Keratinocyte (primary cell): ENCODE measurements at regions not wholly inside any gene's neighbourhood (a gene's known extent, or its start where the extent isn't known, plus 50 kb on each side); places are given as distances from the start of the nearest gene placed in this dataset.

Experiments used
- DNase-seq: peaks from one replicate; pipeline ENCODE4 v3.0.0-alpha.2; 2011; ENCODE audit warnings: low read depth, missing footprints, low spot score
- FAIRE-seq: peaks from 2 replicates; lab custom pipeline; 2011; peaks lifted over from hg19 to GRCh38; lab: Jason Lieb, UNC
- H2AFZ ChIP-seq: 2 replicates; pipeline ENCODE4 v1.6.0; 2012; ENCODE audit warnings: low read length, control low read depth, inconsistent platforms; ENCODE audit not compliant: control insufficient read depth
- H3K27ac ChIP-seq: 2 replicates; pipeline ENCODE4 v1.5.1; 2011; ENCODE audit warnings: low read length; ENCODE audit not compliant: control insufficient read depth, insufficient read depth
- H3K27me3 ChIP-seq: 3 replicates; pipeline ENCODE4 v1.6.0; 2011; ENCODE audit warnings: low read length; ENCODE audit not compliant: control insufficient read depth, insufficient read depth; ENCODE audit errors: extremely low read depth
- H3K36me3 ChIP-seq, 2 experiments: 2 replicates in 1 of 2; 3 replicates in 1 of 2; pipeline ENCODE4 v1.5.1; 2011; ENCODE audit warnings: low read length in 2 of 2, mild to moderate bottlenecking in 1 of 2; ENCODE audit not compliant: control insufficient read depth in 2 of 2, insufficient read depth in 2 of 2; ENCODE audit errors: extremely low read depth in 1 of 2
- H3K4me1 ChIP-seq: 3 replicates; pipeline ENCODE4 v1.5.1; 2011; ENCODE audit warnings: low read length; ENCODE audit not compliant: control insufficient read depth, insufficient read depth; ENCODE audit errors: extremely low read depth
- H3K4me2 ChIP-seq: 3 replicates; pipeline ENCODE4 v1.6.0; 2011; ENCODE audit warnings: low read depth, low read length; ENCODE audit not compliant: control insufficient read depth, insufficient read depth; ENCODE audit errors: extremely low read depth
- H3K4me3 ChIP-seq, 3 experiments: fragments of 200-600 bp in 1 of 3; sonication (generic) in 1 of 3; 2 replicates in 2 of 3; 3 replicates in 1 of 3; pipeline ENCODE4 v1.5.1; 2011 to 2016; ENCODE audit warnings: low read length in 3 of 3, mild to moderate bottlenecking in 3 of 3, control low read depth in 2 of 3, inconsistent platforms in 1 of 3, low read depth in 1 of 3, mixed read lengths in 1 of 3, mixed run types in 1 of 3, moderate library complexity in 1 of 3; ENCODE audit not compliant: control insufficient read depth in 2 of 3, insufficient read depth in 2 of 3; ENCODE audit errors: extremely low read depth in 1 of 3
- H3K79me2 ChIP-seq: 2 replicates; pipeline ENCODE4 v1.6.0; 2012; ENCODE audit warnings: low read length; ENCODE audit not compliant: control insufficient read depth, insufficient read depth
- H3K9ac ChIP-seq: 3 replicates; pipeline ENCODE4 v1.6.0; 2011; ENCODE audit warnings: low read length; ENCODE audit not compliant: control insufficient read depth, insufficient read depth; ENCODE audit errors: extremely low read depth
- H3K9me1 ChIP-seq: 3 replicates; pipeline ENCODE4 v1.6.0; 2011; ENCODE audit warnings: low read length; ENCODE audit not compliant: control insufficient read depth, insufficient read depth; ENCODE audit errors: extremely low read depth
- H3K9me3 ChIP-seq: 2 replicates; pipeline ENCODE4 v1.5.1; 2012; ENCODE audit warnings: low read depth, low read length; ENCODE audit not compliant: control insufficient read depth
- H4K20me1 ChIP-seq: 3 replicates; pipeline ENCODE4 v1.6.0; 2011; ENCODE audit warnings: low read length; ENCODE audit not compliant: control insufficient read depth, insufficient read depth; ENCODE audit errors: extremely low read depth
- EZH2 ChIP-seq: IDR thresholded peaks from one replicate; pipeline ENCODE4 v1.6.1; 2012; ENCODE audit warnings: inconsistent platforms, mild to moderate bottlenecking, low read length, moderate library complexity
- dilution Hi-C: fragments of 300-500 bp; cut with MboI; formaldehyde crosslinking; loops from one replicate; pipeline ENCODE4 v1.7.0; 2020; ENCODE audit warnings: low sequenced_read_pairs; ENCODE audit not compliant: extremely low pct_ligation_motif_present
- TF ChIP-seq, protein P1 (sequence below), 3 experiments: IDR thresholded peaks in 1 of 3; conservative IDR thresholded peaks in 1 of 3; optimal IDR thresholded peaks in 1 of 3; 2 replicates in 2 of 3; 3 replicates in 1 of 3; pipeline versions ENCODE3 to v1.5.1; 2011; ENCODE audit warnings: low read length in 3 of 3, mild to moderate bottlenecking in 3 of 3, moderate library complexity in 2 of 3, control low read depth in 1 of 3, inconsistent platforms in 1 of 3; ENCODE audit not compliant: insufficient read depth in 2 of 3; ENCODE audit errors: extremely low read depth in 1 of 3

DNA sequence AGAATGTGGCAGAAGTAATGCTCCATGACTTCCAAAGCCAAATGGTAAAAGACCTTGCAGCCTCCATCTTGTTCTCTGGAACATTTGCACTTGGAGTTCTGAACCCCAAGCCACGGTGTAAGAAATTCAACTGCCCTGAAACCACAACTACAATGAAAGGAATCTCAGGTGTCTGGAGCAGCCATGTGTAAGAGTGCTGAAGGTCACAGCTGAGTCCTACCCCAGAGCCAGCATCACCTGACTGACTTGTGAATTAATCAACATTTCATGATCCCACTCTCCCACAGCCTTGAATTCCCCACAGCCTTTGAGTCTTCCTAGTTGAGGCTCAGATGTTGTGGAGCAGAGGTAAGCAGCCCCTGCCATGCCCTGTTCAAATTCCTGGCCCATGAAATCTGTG lies 192.8 kb upstream of the CAMK1G start:
- Histone ChIP-seq H3K9ac (no peak overlapping the region), H3K4me3 (no peak overlapping the region), H3K36me3 (no peaks in the 10 kb centered on the region), H3K27me3 (no peaks in the 10 kb centered on the region), H3K27ac (peak overlapping the region; percentile 98), H3K4me1 (peaks cover 61% of the 10 kb centered on the region), H3K4me2 (no peak overlapping the region), H3K9me3 (no peaks in the 10 kb centered on the region), H3K9me1 (peaks cover 2% of the 10 kb centered on the region), H2AFZ (no peak overlapping the region), H4K20me1 (no peaks in the 10 kb centered on the region), H3K79me2 (no peaks in the 10 kb centered on the region)
- dilution Hi-C loops: no loop called here
- TF ChIP-seq, protein P1, sequence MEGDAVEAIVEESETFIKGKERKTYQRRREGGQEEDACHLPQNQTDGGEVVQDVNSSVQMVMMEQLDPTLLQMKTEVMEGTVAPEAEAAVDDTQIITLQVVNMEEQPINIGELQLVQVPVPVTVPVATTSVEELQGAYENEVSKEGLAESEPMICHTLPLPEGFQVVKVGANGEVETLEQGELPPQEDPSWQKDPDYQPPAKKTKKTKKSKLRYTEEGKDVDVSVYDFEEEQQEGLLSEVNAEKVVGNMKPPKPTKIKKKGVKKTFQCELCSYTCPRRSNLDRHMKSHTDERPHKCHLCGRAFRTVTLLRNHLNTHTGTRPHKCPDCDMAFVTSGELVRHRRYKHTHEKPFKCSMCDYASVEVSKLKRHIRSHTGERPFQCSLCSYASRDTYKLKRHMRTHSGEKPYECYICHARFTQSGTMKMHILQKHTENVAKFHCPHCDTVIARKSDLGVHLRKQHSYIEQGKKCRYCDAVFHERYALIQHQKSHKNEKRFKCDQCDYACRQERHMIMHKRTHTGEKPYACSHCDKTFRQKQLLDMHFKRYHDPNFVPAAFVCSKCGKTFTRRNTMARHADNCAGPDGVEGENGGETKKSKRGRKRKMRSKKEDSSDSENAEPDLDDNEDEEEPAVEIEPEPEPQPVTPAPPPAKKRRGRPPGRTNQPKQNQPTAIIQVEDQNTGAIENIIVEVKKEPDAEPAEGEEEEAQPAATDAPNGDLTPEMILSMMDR (optimal IDR thresholded peaks at IDR 0.05 in 1 of 3, IDR thresholded peaks at IDR 0.05 in 1 of 3, conservative IDR thresholded peaks at IDR 0.05 in 1 of 3; ENCODE audit: extremely low read depth in 1 of 3, insufficient read depth in 2 of 3, low read length in 3 of 3): no peak
- no peak for TF ChIP-seq EZH2
- no peak for FAIRE-seq
- no peak for DNase-seq

DNA sequence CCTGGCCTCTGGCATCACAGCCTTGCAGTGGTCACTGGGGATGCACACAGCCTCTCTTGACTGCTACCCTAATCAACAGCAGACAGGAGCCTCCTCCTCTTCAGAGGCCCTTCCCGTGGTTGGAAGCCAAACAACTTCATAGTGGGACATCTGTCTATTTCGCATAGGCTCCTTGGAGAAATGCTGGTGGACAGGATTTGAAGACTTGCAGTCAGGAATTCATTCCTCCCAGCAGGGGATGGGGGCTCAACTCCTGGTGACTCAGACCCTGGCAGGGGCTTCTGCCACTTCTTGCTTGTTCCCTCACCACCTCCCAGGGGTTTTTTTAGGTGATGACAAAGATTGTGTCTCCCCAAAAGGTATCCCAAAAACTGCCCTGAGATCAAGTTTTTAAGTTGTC lies 191.7 kb upstream of the CAMK1G start:
- DNase-seq: no peak
- no peaks in the 10 kb centered on the region for H3K9me3 ChIP-seq
- no peak for FAIRE-seq
- H3K4me1 ChIP-seq: peaks cover 61% of the 10 kb centered on the region
- H3K27ac ChIP-seq: no peak overlapping the region
- H3K36me3 ChIP-seq: no peaks in the 10 kb centered on the region
- no peaks in the 10 kb centered on the region for H3K79me2 ChIP-seq
- dilution Hi-C loops: no loop called here
- H3K27me3 ChIP-seq: no peaks in the 10 kb centered on the region
- H3K4me3 ChIP-seq: no peak overlapping the region
- H3K4me2 ChIP-seq: no peak overlapping the region
- no peaks in the 10 kb centered on the region for H4K20me1 ChIP-seq
- peaks cover 2% of the 10 kb centered on the region for H3K9me1 ChIP-seq
- H2AFZ ChIP-seq: no peak overlapping the region
- no peak overlapping the region for H3K9ac ChIP-seq
- TF ChIP-seq, protein P1 (optimal IDR thresholded peaks at IDR 0.05 in 1 of 3, IDR thresholded peaks at IDR 0.05 in 1 of 3, conservative IDR thresholded peaks at IDR 0.05 in 1 of 3; ENCODE audit: extremely low read depth in 1 of 3, insufficient read depth in 2 of 3, low read length in 3 of 3): no peak
- TF ChIP-seq EZH2: no peak
